ENCODE measurements at regions not wholly inside any gene's neighbourhood (a gene's known extent, or its start where the extent isn't known, plus 50 kb on each side); places are given as distances from the start of the nearest gene placed in this dataset.

DNA sequence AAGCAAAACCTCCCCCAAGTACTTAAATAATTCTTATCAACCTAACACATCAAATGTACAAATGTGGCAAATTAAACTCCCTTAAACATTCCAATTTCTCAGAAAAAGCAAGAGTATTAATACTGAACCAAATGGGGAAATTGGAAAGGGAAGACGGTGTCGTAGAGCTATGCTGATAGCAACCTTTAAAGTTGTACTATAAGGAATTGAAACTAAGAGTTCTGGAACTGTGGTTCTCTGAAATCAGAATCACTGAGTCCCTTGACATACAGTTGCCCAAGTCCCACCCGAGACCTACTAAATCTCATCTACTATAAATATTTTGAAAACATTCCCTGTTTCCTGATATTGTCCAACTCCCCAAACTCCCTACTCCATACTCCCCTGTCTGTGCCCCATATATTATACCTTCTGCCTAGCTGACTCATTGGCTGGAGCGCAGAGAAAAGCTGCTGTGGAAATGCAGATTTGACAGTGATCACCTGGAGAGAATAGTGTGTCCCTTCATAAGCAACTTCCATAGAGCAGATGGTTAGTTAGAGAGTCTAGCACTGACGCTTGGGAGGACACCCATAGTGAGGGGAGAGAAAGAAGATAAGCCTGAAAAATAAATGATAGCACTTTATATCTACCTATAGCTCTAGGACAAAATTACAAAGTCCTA is 51.4 kb upstream of the ITM2B start:
- DNase-seq (ENCODE audit: low spot score), result peak; percentile 13

DNA sequence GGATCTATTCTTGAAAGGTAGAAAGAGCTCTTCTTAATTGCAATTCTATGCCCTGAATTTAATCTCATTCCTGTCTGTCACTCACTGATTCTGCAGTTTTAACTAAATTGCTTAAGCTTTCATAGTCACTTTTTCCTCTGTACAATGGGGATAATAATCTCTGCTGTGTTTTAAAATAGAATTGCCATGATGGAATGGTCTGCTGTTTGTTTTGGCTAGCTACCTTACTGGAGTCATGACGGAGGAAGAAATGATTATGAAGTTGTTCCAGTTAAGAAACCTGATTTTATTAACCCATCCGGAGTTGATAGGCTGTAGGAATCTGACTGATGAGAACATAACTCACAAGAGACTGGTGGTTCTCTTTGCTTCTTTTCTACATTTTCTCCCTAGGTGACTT is 54.9 kb upstream of the ITM2B start:
- no peak for DNase-seq (ENCODE audit: low spot score)

DNA sequence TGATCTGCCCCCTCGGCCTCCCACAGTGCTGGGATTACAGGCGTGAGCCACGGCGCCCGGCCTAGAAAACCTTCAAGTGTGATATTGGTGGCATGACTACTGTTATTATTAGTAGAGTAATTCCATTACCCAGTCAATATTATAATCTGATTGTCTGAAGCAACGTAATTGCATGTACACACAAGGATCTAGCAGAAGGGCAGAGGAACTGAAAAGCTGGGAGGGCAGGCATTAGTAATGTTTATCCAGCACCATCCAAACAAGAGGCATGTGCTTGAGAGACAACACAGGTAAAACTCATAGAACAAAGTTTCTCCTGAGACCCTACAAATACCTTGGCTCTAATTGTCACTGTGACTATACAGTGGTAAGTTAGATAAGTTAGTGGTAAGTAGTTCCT is 56.2 kb upstream of the ITM2B start:
- DNase-seq (ENCODE audit: low spot score), result no peak

DNA sequence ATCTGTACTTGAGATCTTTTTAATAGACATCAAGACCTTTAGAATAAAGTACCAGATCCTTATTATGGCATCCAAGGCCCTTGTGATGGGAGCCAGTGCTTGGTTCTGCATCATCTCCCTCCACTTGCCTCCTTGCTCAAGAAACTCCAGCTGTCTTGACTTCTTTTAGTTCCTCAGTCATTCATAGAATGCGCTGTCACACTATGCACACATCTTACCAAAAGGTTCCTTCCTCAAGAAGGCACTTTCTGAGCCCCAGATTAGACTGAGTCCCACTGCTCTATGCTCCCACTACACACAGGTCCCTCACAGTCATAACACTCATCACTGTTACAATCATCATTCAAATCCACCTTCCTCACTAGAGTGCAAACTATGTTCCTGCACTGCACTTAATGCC is 57.8 kb upstream of the ITM2B start:
- no peak for DNase-seq (ENCODE audit: low spot score)

DNA sequence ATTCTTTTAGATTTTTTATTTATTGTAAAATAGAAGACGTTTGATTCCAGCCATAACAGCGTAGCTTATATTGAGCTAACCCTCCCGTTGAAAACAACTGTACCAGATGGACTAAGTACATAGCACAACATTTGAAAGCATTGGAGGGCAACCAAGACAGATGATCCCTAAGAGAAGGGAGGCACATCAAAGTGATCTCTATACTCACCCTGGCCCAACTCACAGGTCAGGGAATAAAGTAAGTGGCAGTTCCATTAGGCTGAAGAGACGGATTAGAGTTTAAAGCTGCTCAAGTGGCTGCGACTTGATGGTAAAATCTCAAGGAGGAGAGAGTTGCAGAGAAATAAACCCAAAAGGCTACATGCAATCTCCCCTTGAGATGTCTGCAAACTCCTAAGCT is 65.1 kb upstream of the ITM2B start:
- DNase-seq (ENCODE audit: low spot score), result no peak

DNA sequence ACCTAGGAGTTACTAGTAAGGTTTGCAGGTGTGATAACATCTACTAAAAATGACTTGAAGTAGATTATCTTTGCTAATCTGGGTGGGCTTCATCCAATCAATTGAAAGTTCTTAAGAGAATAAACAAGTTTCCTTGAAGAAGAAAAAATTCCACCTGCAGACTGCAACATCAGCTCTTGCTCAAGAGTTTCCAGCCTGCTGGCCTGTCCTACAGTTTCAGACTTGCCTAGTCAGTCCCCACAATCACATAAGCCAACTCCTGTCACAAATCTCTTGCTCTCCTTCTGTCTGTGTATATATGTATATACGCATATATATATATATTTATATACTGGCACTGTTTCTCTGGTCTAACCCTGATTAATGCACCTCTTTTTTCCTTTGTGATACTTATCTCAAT is 67.3 kb upstream of the ITM2B start:
- no peak for DNase-seq (ENCODE audit: low spot score)

DNA sequence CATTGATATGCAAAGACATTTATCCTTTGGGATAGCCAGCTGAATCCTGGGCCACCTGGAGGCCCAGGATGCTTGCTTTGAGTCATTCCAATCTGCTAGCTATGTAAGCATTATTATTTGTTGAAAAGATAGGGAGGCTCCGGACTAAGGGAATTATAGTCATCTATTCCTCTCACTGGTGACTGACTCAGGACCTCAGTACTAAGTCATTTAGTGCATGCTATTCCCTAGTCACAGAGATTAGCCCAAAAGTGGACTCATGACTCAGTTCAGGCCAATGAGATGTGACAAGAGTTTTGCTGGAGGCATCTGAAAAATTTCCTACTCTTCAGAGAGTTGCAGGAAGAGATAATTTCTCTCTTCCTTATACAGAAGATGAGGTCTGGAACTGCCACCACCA is 67.9 kb upstream of the ITM2B start:
- DNase-seq (ENCODE audit: low spot score), result no peak

DNA sequence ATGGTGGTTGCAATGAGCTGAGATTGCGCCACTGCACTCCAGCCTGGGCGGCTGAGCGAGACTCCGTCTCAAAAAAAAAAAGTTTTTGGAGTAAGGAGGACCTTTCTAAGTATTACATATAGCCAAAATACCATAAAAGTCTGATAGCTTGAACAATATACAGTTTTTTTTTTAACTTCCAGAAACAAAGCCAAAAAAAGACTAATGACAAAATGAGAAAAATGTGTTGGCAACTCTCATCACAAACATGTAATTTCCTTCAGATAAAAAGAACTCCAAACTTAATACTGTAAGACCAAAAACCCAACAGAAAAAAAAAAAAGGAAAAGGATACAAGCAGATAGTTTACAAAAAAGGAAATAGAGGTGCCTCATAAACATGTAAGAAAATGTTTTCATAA is 68.2 kb upstream of the MED4 start:
- no peak for DNase-seq (ENCODE audit: low spot score)

DNA sequence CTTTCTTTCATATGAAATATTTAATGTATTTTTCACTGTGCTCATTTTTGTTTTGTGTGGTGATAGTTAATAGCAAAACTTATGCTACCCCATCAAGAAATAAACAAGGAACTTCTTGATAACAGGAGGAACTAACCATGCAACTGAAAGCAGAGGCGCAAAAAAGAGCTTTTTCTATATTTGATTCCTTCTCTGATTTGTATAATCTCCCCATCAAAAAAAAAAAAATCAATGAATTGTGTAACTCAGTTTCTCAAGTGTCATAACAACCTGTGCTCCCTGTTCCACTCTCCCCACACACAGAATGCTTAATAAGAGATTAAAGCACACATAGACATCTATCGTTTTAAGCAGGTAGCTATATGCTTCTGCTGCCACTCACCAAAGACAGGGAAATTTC is 67.3 kb upstream of the MED4 start:
- no peak for DNase-seq (ENCODE audit: low spot score)

DNA sequence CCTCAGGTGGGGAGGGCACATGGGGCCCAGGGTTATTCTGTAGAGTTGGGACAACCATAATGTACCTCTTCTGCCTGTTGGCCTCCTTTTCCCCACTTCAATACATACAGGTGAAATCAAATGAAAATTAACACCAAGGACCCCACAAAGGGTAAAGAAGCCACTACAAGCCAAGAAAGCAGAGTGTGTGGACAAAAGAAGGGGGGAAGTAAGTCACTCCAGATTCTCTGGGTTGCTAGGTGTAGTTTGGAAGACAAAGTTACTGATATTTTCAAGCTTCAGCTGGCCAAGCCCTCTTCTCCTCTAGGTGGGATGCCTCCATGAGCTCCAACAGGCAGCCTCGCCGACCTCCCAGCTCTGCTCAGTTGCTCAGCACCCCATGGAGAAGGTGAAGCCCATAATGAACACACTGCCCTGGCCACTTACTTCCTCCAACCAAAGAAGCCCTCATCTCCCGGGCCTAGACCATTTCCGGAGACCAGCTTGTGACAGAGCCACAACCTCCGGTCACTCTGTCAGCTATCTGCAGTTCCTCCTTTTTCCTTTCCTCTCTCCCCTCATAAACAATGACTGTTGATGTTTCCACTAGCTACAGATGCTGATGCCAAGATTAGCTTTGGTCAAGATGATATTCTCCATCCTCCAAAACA is 66.8 kb upstream of the MED4 start:
- peak; percentile 70 for DNase-seq (ENCODE audit: low spot score)

DNA sequence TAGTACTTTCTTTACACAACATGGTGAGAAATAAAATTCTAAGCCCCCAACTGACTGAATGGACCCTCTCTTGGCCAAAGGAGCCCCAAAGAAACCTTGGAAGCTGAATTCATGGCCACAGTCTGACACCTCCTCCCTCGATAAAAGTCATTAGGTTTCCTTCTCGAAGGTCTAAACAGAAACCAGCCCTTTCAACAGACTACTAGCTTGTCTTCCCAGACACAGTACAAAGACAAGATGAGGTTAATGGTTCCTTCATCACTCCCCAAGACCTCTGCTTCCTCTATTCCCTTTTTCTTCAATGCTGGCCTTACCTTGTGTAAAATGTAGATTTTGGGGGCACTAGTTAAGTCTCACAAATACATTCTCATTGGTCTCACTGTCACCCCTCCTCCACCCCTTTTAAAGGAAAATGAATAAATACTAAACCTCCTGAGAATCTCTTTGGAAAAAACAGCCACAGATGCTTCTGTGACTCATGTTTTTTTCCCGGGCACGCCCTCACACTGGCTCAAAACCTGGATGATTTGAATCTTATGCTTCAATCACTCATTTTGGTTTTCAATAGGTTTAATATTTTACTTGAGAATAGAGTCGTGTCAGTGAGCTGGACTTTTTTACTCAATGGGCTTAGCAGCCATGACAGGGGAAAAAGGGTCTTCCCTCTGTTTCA is 65.8 kb upstream of the MED4 start:
- peak; percentile 40 for DNase-seq (ENCODE audit: low spot score)

DNA sequence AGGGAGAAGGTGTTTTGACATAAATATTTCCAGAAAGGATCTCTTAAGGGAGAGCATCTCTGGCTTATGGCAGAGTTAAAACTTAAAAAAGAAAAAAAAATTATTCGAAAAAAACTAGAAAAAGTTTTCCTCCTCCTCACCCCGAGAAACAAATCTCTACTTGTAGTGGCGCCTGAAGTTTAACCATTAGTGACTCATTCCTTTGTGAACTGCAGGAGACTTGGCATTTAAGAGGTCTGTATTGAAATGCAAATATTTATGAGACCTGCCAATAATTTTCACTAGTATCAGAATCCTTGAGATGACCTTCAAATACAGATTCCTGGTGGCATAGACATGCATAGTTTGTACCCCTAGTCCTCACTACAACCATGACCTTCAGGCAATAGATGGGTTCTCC is 64.9 kb upstream of the MED4 start:
- DNase-seq (ENCODE audit: low spot score), result no peak

DNA sequence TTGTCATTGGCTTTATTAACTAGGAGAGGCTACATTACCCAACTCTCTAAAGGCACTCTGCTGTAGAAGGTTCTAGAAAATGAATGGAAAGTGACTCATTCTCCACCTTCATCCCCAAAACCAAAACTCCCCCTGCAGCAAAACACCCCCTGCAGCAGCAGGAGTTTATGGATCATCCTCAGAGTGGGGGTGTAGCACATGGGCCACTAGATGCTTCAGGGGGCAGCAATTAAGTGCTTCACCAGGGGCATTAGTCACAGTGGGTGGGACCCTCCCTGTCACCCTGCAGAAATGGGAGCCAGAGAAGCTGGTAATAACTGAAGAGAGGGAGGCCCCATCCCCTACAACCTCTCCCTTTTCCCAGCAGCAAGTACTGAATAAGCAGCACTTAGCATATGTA is 64.5 kb upstream of the MED4 start:
- DNase-seq (ENCODE audit: low spot score), result no peak

DNA sequence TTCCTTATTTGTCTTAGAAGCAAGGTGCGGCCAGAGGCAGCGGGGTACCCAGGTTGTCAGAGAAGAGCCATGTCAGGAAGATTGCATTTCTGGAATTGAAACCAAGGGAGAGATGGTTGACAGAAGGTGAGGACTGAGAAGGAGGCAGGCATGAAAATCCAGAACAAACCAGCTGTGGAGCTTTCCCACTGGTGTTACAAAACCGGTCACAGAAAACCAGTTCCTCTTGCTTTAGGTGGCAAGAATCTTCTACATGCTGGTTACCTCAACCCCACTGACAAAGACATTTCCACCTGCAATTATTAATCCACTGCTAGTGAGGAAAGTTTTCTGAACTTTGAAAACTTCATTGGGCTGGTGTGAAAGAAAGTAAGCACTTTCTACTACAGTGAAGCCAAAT is 64.0 kb upstream of the MED4 start:
- no peak for DNase-seq (ENCODE audit: low spot score)

DNA sequence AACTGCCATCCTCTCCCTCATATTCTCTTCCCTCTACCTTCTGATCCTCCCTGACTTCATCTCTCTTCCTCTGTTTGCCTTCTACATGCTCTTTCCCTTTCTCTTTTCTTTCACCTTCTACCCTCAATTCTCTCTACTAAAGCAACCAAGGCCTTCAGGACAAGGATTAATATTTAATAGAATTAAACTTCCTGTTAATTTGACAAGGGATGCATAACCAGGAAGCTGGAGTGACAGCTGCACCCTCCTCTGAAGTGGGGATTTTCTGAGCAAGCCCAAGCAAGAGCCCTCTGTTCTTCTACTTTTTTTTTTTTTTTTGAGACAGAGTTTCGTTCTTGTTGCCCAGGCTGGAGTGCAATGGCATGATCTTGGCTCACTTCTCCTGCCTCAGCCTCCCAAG is 63.4 kb upstream of the MED4 start:
- no peak for DNase-seq (ENCODE audit: low spot score)

DNA sequence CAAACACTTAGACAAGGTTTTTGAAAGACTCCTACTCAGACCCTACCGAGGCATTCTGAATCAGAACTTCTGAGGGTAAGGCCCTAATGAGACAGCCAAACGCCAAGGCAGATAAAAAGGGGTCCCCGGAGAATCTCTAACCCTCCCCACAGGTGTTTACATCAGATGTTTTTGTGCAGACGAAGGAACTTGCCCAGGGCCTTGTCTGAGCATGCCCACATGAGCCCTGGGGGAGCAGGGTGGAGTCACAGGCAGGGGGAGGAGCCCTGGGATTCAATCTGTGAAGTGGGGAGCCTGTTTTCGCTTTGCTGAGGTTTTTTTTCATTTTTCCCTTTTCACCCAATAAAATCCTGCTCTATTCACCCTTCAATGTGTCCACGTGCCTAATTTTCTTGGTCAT is 61.6 kb upstream of the MED4 start:
- DNase-seq (ENCODE audit: low spot score), result no peak

DNA sequence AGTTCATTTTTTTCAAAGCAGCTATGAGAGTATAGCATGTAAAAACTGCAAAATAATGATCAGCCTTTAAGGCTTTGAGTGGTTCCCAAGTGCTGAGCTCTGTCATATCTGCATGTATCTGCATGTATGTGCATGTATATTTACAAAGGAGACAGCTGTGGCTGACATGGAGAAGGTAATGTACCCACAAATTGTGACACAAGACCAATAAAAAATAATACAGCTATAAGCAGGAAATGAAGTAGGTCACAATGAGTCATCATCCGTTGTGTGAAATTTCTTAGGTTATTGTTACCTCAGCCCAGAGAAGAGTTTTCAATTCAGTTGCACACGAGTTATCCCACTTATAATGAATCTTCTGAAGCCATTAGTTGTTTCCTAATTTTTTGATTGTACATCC is 60.9 kb upstream of the MED4 start:
- DNase-seq (ENCODE audit: low spot score), result no peak

DNA sequence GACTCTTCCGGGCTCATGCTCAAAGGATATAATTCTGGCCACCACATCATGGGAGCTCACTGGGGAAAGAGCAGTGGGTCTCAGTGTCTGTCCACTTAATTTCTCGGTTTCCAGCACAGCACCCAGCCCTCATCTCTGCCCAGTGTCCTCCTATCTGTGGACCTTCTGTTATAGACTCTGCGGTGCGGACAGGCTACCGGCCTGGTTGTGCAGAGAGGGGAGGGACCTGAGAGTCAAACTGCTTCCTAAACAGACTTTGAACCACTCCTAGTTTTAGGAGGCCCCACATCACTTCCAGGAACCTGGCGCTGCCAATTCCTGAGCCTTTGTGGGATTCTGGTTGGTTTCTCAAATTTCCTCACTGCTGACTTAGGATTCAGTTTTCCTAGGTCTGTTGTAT is 59.8 kb upstream of the MED4 start:
- DNase-seq (ENCODE audit: low spot score), result no peak

DNA sequence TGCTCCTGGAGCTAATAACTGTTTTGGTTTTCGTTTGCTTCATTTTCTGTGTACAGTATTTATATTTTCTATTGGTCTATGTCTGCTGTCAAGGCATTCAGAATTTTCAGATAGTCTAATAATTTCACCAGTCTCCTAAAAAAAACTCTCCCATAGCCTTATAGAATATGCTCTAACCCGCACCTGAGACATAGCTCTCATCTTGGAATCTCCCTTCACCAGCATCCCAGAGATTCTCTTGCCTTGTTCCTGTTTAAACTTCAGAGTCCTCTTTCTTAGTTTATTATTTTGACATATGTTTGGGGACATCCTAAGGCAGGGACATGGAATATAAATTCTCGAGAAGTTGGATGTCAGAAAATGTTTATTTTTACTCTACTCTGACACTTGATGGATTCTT is 58.3 kb upstream of the MED4 start:
- DNase-seq (ENCODE audit: low spot score), result no peak

DNA sequence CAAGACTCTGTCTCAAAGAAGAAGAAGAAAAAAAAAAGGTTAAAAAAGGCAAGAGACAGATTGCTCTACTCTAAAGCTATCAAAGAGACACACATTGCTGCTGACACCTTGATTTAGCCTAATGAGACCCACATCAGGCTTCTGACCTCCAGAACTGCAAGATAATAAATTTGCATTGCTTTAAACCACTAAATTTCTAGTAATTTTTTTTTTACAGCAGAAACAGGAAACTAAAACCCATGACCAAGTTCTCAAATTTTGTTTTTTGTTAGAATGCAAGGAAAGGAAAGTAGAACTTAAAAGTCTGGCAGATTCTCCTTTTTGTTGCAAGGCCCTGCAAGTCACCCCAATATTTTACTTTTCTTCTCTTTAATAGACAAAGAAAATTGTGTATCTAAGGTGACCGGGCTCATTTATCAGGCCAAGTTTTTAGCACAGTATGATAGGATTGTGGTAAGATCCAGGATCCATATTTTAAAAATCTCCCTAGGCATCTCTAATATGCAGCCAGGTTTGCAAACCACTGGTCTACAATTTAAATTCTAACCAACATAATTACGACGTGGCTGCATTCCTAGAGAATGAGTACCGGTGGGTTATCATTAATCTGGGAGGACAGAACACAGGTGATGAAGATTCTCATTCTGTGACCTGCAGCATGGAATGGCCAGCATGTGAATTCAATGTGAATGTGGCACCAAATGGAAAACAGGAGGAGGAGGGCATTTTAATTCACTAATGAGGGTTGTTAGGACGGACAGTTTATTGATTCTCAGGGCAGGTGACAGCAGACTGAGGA is 56.7 kb upstream of the MED4 start:
- DNase-seq (ENCODE audit: low spot score), result no peak

DNA sequence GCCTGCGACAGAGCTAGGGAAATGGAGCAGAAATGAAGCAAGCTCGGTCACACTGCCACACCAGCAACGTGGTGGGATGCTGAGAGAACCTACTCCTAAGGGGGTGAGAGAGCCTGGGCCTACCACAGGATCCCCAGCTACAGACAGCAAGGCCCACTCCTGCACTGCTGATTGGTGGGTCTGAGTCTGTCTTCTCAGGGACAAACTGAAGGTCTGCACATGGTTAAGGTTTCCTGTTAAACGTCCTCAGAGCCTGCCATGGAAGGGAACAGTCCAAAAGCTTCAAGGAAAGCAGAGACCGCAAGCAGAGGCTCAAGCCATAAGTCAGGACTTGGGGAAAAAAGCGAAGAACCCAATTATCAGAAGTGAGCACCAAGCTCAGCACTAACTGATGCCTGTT is 53.5 kb upstream of the MED4 start:
- DNase-seq (ENCODE audit: low spot score), result no peak

DNA sequence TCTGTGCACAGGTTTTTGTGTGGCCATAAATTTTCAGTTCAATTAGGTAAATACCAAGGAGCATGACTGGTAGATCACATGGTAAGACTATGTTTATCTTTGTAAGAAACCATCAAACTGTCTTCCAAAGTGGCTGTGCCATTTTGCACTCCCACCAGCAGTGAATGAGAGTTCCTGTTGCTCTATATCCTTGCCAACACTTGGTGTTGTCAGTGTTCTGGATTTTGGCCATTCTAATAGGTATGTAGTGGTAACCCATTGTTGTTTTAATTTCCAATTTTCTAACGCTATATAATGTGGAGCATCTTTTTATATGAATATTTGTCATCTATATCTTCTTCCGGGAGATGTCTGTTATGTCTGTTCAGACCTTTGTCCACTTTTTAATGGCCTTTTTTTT is 51.7 kb upstream of the MED4 start:
- no peak for DNase-seq (ENCODE audit: low spot score)

DNA sequence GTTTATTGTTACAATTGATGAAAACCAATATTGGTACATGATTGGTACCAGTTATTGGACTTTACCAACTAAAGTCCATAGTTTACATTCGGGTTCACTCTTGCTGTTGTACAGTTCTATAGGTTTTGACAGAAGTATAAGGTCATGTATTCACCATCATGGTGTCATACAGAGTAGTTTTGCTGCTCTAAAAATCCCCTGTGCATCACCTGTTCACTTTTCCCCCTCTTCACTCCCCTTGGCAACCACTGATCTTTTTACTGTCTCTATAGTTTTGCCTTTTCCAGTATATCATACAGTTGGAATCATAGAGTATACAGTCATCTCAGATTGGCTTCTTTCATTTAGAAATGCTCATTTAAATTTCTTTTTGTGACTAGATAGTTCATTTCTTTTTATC is 51.2 kb upstream of the MED4 start:
- DNase-seq (ENCODE audit: low spot score), result no peak

All from Ammon's horn (tissue), 1 donor.